ENCODE measurements at regions not wholly inside any gene's neighbourhood (a gene's known extent, or its start where the extent isn't known, plus 50 kb on each side); places are given as distances from the start of the nearest gene placed in this dataset.
"Not testable (repeated sequence)": the region's sequence is repeated elsewhere in the genome, so short reads cannot be mapped to it uniquely, and the experiment has no call there.

DNA sequence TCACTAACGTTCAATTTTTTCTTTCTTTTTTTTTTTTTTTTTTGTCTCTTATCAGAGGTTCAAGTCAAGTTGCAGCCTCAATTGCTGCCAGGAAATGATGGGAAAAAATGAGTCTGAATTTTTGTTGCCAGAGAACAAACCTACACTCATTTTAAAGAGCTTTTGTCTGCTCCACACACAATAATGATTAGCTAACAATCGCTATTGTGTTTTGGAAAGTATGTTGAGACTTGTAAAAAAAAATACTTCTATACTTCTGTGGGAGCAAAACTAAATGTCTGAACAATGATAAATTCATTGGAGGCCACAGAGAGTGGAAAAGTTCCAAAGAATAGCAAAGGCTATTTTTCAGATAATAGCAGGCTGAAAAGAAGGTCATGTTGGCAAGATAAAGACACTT is 176.3 kb upstream of the LMCD1 start:
- no peak for DNase-seq (ENCODE audit: extremely low spot score, insufficient read length, low read depth)
- no peak for FAIRE-seq

DNA sequence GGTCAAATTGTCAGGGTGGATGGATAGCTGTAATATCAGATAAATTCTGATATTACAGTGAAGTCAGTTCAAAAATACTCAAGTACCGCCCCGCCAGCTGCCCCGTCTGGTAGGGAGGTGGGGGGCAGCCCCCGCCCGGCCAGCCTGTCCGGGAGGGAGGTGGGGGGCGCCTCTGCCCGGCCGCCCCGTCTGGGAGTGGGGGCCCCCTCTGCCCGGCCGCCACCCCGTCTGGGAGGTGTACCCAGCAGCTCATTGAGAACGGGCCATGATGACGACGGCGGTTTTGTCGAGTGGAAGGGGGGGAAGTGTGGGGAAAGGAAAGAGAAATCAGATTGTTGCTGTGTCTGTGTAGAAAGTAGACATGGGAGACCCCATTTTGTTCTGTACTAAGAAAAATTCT is 175.8 kb upstream of the LMCD1 start:
- DNase-seq (ENCODE audit: extremely low spot score, insufficient read length, low read depth); FAIRE-seq: not testable (repeated sequence)

- DNase-seq (ENCODE audit: extremely low spot score, insufficient read length, low read depth), result no peak
- FAIRE-seq, result no peak
Observed at GRCh38 chr3:8327739-8328138, 173.9 kb upstream of the LMCD1 start.

GRCh38 chr3:8328967-8329366 is 172.7 kb upstream of the LMCD1 start:
- no peak for FAIRE-seq
- DNase-seq (ENCODE audit: extremely low spot score, insufficient read length, low read depth), result no peak

DNA sequence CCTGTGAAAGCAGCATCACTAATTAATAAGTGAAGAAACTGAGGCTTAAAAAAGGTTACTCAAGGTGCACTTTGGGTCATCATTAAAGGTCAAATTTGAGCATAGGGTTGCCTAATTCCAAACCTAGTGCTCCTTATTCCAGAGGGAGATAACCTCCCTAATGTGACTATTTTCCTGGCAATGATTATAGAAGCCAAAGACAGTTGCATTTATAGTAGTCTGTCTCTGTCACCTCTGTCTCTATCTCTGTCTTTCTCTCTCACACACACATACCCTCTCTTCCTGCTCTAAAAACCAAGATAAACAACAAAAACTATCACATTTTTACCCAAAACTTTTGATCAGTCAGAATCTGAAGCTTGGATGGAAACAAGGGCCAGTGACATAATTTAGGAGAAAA is 172.0 kb upstream of the LMCD1 start:
- FAIRE-seq (no peak), DNase-seq (ENCODE audit: extremely low spot score, insufficient read length, low read depth) (no peak)

GRCh38 chr3:8336456-8336855 is 165.2 kb upstream of the LMCD1 start:
- DNase-seq (ENCODE audit: extremely low spot score, insufficient read length, low read depth), result no peak
- FAIRE-seq, result no peak

DNA sequence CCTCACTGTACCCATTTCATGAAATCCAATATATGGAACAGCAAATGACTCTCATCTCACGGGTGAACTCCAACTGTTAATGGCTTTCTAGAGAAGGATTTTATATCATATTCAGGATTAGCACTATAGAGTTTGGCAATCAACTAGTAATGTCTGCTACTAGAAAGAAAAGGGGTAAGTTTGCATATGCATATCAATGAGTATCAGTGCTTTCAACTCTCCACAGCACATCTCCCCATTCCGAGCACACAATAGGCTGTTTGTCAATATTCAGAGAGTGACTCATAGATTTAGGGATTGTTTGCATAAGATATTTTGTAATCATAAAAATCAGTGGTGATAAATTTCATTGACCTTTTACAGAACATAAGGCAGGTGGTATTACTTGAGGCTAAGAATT is 163.2 kb upstream of the LMCD1 start:
- DNase-seq (ENCODE audit: extremely low spot score, insufficient read length, low read depth), result no peak
- no peak for FAIRE-seq

- FAIRE-seq, result no peak
- DNase-seq (ENCODE audit: extremely low spot score, insufficient read length, low read depth), result no peak
Observed at GRCh38 chr3:8341821-8342247, 159.8 kb upstream of the LMCD1 start.

DNA sequence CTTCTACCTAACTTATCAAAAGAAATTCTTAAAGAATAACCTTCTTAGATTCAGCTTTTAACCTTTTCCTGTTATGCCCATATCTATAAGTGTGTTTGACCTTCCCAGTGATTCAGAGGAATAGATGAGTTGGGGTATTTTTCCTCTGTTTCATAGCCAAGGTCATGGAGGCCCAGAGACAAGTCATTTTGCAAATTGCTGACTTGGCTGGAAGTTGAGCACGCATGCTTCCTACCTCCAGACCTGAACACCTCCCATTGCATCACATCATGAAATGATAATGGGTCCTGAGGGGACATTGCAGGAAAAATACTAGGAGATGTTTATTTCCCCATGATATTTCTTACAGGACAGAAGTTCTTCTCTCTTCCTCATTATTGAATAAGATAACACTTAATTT is 158.6 kb upstream of the LMCD1 start:
- FAIRE-seq, result no peak
- DNase-seq (ENCODE audit: extremely low spot score, insufficient read length, low read depth), result no peak

GRCh38 chr3:8345398-8345797 is 156.2 kb upstream of the LMCD1 start:
- FAIRE-seq (no peak), DNase-seq (ENCODE audit: extremely low spot score, insufficient read length, low read depth) (no peak)

GRCh38 chr3:8348076-8348475 is 153.5 kb upstream of the LMCD1 start:
- FAIRE-seq (no peak), DNase-seq (ENCODE audit: extremely low spot score, insufficient read length, low read depth) (no peak)

DNA sequence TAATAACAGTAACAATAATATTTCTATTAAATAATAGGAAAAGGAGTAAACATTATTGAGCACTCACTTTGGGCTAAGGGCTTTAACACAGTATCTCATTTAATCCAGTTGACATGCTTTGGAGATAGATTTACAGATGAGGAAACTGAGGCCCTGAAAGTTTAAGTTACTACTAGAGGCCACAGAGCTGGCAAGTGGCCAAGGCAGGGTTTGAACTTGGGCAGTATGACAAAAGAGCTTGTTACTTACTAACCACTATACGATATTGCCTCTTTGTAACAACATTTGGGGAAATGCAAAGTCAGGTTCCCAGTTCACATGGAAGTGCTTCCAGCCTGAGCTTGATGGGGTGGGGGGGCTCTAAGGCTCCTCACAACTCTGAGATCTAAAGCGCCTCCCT is 149.1 kb upstream of the LMCD1 start:
- no peak for FAIRE-seq
- no peak for DNase-seq (ENCODE audit: extremely low spot score, insufficient read length, low read depth)

- DNase-seq (ENCODE audit: extremely low spot score, insufficient read length, low read depth), result no peak
- no peak for FAIRE-seq
Observed at GRCh38 chr3:8353364-8353763, 148.3 kb upstream of the LMCD1 start.

DNA sequence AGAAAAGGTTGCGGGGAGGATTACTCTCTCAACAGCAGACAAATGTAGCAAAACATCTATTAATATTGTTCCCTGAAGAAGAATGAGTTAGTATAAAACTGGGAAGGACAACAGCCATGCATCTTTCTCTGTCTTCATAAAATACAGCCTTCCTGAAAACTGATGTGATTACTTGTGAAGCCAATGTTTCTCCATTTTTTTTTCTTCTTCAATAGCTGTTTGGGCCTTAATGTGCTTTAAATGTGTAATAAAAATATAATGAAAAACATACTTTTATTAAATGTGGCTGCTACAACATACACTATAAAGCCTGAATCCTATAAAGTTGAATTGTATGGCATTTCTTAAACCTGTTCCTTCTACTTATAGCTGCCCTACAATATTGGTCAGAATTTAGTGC is 146.3 kb upstream of the LMCD1 start:
- FAIRE-seq (no peak), DNase-seq (ENCODE audit: extremely low spot score, insufficient read length, low read depth) (no peak)

DNA sequence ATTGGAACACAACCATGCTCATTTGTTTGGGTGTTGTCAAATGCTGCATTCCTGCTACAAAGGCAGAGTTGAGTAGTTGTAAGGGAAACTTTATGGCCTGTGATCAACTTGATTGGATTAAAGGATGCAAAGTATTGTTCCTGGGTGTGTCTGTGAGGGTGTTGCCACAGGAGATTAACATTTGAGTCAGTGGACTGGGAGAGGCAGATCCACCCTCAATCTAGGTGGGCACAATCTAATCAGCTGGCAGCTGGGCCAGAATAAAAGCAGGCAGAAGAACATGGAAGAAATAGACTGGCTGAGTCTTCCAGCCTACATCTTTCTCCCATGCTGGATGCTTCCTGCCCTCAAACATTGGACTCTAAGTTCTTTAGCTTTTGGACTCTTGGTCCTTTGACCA is 145.6 kb upstream of the LMCD1 start:
- not testable (repeated sequence) for DNase-seq (ENCODE audit: extremely low spot score, insufficient read length, low read depth); FAIRE-seq

- FAIRE-seq (no peak), DNase-seq (ENCODE audit: extremely low spot score, insufficient read length, low read depth) (no peak)
Observed at GRCh38 chr3:8357859-8358258, 143.8 kb upstream of the LMCD1 start.

DNA sequence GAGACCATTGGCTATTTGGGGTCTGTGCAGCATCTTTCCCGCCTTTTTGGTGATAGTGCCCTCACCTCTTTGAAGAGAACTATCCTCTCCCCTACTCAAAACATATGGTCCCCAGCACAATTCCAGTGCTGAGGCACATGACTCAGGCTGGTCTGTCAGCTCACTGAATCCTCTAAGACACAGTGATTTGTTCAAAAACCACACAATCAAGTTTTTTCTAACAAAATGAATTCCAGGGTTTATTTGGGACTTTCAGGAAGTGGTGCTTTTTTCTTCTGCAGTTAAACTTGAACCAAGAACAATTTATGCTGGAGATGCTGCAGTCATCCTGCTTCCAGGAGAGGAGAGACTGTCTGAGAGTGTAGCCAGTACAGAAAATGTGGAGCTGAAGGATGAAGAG is 142.5 kb upstream of the LMCD1 start:
- no peak for DNase-seq (ENCODE audit: extremely low spot score, insufficient read length, low read depth)
- no peak for FAIRE-seq

DNA sequence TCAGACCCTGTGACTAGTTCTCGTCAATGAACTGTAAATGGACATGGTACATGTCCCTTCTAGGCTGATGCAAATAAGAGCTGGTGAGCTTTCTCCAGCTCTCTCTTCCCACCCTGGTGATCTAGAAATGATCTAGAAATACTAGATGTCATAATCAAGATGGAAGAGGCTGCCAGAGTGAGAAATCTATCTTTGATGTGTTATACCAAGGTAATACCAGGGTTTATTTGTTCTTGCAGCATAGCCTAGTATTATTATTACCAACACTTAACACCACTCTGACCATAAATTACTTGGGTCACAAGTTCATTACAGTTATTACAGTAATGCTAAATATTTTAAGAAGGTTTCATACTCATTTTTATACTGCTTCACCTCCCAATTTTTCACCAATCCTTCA is 138.4 kb upstream of the LMCD1 start:
- no peak for DNase-seq (ENCODE audit: extremely low spot score, insufficient read length, low read depth)
- no peak for FAIRE-seq

DNA sequence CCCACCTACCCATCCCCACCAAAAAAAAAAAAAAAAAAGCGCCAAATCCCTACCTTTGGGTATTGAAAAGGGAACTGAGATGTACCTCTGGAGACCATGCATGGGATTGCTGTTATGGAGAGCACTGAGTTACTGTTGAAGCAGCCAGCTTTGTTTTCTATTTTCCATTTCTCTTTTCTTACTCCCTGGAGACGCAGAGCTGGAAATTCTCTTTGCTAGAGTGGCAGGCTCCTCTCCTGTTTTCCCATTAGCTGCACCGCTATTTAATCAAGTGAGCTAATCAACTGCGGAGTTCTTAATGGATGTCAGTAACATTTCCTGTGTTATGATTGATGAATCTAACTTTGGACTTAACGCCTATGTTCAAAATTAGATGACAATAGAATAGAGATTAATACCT is 136.1 kb upstream of the LMCD1 start:
- DNase-seq (ENCODE audit: extremely low spot score, insufficient read length, low read depth), result no peak
- no peak for FAIRE-seq

- no peak for DNase-seq (ENCODE audit: extremely low spot score, insufficient read length, low read depth)
- no peak for FAIRE-seq
Observed at GRCh38 chr3:8366219-8366810, 135.3 kb upstream of the LMCD1 start.

GRCh38 chr3:8368598-8368997 is 133.0 kb upstream of the LMCD1 start:
- FAIRE-seq (no peak), DNase-seq (ENCODE audit: extremely low spot score, insufficient read length, low read depth) (no peak)

GRCh38 chr3:8369638-8370037 is 132.0 kb upstream of the LMCD1 start:
- no peak for DNase-seq (ENCODE audit: extremely low spot score, insufficient read length, low read depth)
- FAIRE-seq, result no peak

GRCh38 chr3:8371085-8371551 is 130.5 kb upstream of the LMCD1 start:
- DNase-seq (ENCODE audit: extremely low spot score, insufficient read length, low read depth), result no peak
- FAIRE-seq, result no peak

Measured in GM18507 (cell line).